ENCODE measurements at regions not wholly inside any gene's neighbourhood (a gene's known extent, or its start where the extent isn't known, plus 50 kb on each side); places are given as distances from the start of the nearest gene placed in this dataset.

GRCh38 chr1:238138059-238138626 is 247.4 kb upstream of the ZP4 start:
- CTCF ChIA-PET = no interaction called here
- Histone ChIP-seq H3K4me3 (ENCODE audit: low read depth, low read length) (no peak overlapping the region), H3K27me3 (ENCODE audit: control insufficient read depth, insufficient read depth, low read length) (no peaks in the 10 kb centered on the region), H3K27ac (ENCODE audit: low read depth, low read length) (no peak overlapping the region), H3K9me3 (ENCODE audit: control insufficient read depth, insufficient read depth, low read length) (peaks cover 4% of the 10 kb centered on the region)
- TF ChIP-seq CTCF (IDR thresholded peaks at IDR 0.05; ENCODE audit: low read depth, low read length) = no peak
- POLR2A ChIA-PET = no interaction called here
- no peak for DNase-seq (ENCODE audit: low read depth, low spot score)

- no peaks in the 10 kb centered on the region for H3K27me3 ChIP-seq (ENCODE audit: control insufficient read depth, insufficient read depth, low read length)
- DNase-seq (ENCODE audit: low read depth, low spot score) = no peak
- POLR2A ChIA-PET = no interaction called here
- TF ChIP-seq CTCF (IDR thresholded peaks at IDR 0.05; ENCODE audit: low read depth, low read length) = no peak
- CTCF ChIA-PET = no interaction called here
- H3K4me3 ChIP-seq (ENCODE audit: low read depth, low read length) = no peak overlapping the region
- H3K9me3 ChIP-seq (ENCODE audit: control insufficient read depth, insufficient read depth, low read length) = peaks cover 4% of the 10 kb centered on the region
- H3K27ac ChIP-seq (ENCODE audit: low read depth, low read length) = no peak overlapping the region
Observed at GRCh38 chr1:238135708-238136664, 245.3 kb upstream of the ZP4 start.

DNA sequence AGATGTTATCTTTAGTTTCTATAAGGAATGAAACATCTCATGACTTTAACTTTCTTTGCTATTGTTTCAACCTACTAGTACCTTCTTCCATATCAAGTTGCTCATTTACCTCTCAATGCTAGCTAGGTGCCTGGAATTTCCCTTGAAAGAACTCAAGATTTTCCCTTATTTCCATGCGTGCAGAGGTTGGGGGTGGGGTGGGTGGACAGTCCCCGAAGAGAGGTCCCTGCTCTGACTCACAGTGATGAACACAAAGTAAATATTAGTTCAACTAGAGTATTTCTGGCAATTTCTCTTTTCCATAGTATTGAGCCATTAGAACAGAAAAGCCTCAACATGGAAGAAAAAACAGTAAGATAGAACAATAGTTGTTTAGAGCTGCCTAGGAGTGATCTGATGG is 239.0 kb upstream of the ZP4 start:
- Histone ChIP-seq H3K4me3 (ENCODE audit: low read depth, low read length) (no peak overlapping the region), H3K9me3 (ENCODE audit: control insufficient read depth, insufficient read depth, low read length) (peaks cover 15% of the 10 kb centered on the region), H3K27ac (ENCODE audit: low read depth, low read length) (no peak overlapping the region), H3K27me3 (ENCODE audit: control insufficient read depth, insufficient read depth, low read length) (no peaks in the 10 kb centered on the region)
- no peak for DNase-seq (ENCODE audit: low read depth, low spot score)
- CTCF ChIA-PET = no interaction called here
- POLR2A ChIA-PET = no interaction called here
- TF ChIP-seq CTCF (IDR thresholded peaks at IDR 0.05; ENCODE audit: low read depth, low read length) = no peak

- POLR2A ChIA-PET = no interaction called here
- TF ChIP-seq CTCF (IDR thresholded peaks at IDR 0.05; ENCODE audit: low read depth, low read length) = no peak
- no peak for DNase-seq (ENCODE audit: low read depth, low spot score)
- peaks cover 12% of the 10 kb centered on the region for H3K9me3 ChIP-seq (ENCODE audit: control insufficient read depth, insufficient read depth, low read length)
- H3K4me3 ChIP-seq (ENCODE audit: low read depth, low read length) = no peak overlapping the region
- no peak overlapping the region for H3K27ac ChIP-seq (ENCODE audit: low read depth, low read length)
- CTCF ChIA-PET = no interaction called here
- H3K27me3 ChIP-seq (ENCODE audit: control insufficient read depth, insufficient read depth, low read length) = no peaks in the 10 kb centered on the region
Observed at GRCh38 chr1:238123201-238123600, 232.5 kb upstream of the ZP4 start.

- no peak overlapping the region for H3K27ac ChIP-seq (ENCODE audit: low read depth, low read length)
- DNase-seq (ENCODE audit: low read depth, low spot score) = no peak
- ChIA-PET CTCF (no interaction called here), POLR2A (no interaction called here)
- peaks cover 16% of the 10 kb centered on the region for H3K9me3 ChIP-seq (ENCODE audit: control insufficient read depth, insufficient read depth, low read length)
- no peaks in the 10 kb centered on the region for H3K27me3 ChIP-seq (ENCODE audit: control insufficient read depth, insufficient read depth, low read length)
- H3K4me3 ChIP-seq (ENCODE audit: low read depth, low read length) = no peak overlapping the region
- no peak for TF ChIP-seq CTCF (IDR thresholded peaks at IDR 0.05; ENCODE audit: low read depth, low read length)
Observed at GRCh38 chr1:238119861-238120260, 229.1 kb upstream of the ZP4 start.
